Activated CD4-positive, CD25-positive, alpha-beta regulatory T cell (primary cell): ENCODE measurements at regions not wholly inside any gene's neighbourhood (a gene's known extent, or its start where the extent isn't known, plus 50 kb on each side); places are given as distances from the start of the nearest gene placed in this dataset.
"Not testable (repeated sequence)": the region's sequence is repeated elsewhere in the genome, so short reads cannot be mapped to it uniquely, and the experiment has no call there.

Experiments
- DNase-seq, 4 experiments: peaks; one replicate each; lab custom pipeline; 2025; lab: John Stamatoyannopoulos, UW

DNA sequence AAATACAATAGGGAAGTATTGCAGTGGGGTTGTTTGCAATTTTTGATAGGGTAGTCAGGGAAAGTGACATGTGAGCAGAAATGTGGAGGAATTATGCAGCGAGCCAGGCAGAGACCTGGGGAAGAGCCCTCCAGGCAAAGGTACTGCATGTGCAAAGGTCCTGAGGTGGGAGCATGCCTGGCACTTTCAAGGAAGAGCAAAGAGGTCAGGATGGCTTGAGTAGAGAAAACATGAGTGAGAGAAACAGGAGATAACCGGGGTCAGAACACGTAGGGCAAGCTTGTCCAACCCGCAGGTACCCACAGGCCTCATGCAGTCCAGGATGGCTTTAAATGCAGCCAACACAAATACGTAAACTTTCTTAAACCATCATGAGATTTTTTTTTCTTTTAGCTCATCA lies 71.0 kb downstream of the COQ2 start:
- DNase-seq = no peak

DNA sequence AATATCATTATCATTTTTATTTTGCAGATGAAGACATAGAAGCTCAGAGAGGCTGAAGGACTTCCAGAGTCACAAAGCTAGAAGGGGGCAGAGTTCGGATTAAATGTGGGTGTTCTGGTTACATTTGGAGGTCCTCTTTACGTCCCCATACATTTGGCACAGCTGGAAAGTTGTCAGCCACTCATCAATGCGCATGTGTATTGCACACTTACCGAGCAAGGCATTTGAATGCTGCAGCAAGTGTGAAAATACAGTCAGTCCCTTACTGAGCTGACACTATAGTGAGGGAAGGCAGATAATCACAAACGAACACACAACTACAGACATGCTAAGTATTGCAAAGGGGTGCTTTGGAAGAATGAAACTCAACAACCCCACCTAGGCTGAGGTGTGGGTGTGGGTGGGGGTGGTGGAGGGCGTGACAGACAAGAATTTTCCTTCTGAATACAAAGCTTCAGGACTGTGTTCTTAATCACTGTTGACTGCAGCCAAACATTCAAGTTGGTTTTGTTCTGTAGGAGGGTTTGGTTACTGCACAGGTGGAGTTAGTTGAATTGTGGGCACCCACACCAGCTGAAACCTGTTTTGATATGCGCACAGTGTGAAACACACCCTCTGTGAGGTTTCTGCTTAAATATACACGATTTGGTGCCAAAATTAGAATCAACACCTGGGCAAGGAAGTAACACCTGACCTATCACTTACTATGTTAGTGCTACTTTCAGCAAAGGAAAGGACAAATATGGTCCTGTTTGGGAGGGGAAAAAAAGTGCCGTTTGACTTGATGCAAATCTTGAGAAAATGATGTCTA lies 72.4 kb downstream of the COQ2 start:
- DNase-seq = peak in 2 of 4 experiments; percentile 8 to 27

DNA sequence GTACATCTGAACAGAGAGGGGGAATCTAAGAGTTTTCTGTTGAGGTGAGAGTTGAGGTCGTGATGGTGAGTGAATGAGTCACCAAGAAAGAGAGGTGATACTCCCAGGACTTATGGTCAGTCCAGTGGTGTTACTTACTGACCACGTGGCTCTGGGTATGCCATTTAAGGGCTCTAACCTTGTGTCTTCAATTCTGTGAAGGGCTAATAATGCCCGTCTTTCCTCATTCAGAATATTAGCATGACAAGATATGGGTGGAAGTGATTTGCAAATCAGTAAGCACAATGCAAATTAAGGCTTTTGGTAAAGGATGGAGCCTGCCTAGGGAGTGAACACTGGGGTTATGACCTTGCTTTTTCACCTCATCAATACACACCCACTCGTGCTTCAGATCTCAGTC lies 75.2 kb downstream of the COQ2 start:
- DNase-seq = no peak

DNA sequence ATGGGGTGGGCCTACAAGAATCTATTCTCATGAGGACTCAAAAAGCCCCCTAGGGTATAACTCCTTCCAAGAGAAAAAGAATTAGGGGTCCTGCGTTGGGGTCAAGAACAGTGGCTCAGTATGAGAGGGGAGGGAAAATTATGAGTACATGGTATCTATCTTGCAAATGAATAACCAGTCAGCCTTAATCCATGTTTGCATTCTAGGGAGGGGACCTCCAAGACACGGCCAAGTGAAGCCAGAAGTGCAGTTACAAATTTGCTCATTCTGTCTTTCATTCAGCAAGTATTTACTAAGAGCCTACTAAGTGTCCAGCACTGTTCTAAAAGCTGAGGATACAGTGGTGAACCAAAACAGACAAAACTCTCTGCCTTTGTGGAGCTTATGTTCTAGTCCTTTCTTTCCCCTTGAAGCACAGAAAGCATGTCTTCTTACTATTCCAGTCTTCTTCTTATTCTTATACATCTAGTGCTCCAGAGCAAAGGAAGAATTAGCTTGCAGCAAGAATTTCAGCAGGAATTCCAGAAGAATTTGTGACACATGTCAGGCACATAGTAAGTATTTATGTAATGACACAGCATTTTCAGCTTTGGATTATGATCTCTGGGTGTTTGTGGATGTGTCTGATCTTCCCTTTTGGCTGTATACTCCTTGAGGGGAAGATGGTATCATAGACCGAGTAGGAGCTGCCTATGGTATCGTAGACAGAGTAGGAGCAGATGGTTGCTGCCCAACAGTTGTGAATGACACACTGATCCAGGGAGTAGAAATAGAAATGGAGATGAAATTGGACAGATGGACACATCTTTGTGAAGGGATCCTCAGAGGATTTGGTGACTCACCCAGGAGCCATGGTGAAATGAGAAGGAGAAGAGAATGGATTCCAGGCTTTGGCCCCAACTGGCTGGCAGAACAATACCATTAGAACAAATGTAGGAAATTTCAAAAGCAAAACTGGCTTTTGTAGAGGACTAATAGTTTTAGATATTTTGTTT lies 75.9 kb downstream of the COQ2 start:
- no peak for DNase-seq

DNA sequence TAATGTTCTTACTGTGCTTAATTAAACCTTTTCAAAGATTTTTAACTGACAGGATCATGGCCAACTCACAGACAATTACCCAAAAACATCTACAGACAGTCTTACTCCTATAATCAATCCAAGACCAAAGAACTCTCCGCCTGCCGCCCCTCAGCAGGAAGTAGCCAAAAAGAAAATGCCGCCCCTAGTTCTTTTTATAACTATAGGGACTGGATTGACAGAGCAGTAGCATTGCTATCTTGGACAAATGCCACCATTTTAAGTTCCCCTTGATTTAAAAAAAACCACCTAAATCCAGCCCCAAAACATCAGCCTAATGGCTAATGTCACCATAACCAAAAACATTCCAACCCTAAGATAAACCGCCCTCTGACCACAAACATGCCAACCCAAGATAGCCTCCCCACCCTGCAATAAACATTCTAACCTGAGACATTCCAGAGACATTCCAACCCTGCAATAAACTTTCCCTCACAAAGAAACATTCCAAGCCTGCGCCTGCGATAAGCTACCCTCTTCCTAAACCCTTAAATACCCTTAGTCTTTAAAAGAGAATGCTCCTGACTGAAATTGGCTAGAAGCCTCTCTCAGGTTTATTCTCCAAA lies 77.0 kb downstream of the COQ2 start:
- no peak for DNase-seq

DNA sequence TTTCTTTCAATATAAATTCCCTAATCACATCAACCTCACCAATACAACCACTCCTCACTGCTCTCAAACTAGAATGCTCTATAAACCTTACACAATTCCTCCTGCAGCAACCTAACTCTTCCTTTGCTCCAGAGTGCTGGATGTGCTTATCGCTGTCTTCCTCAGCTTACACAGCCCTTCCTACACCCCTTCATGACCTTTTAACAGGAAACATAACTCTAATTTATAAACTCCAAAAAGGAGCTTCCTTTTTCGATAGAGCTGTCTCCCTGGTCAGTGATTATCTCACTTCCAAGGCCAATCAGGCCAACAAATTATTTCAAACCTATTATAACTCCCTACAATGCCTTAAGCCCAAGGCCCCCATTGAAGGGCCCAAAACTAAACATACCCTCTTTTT lies 78.8 kb downstream of the COQ2 start:
- DNase-seq = no peak

DNA sequence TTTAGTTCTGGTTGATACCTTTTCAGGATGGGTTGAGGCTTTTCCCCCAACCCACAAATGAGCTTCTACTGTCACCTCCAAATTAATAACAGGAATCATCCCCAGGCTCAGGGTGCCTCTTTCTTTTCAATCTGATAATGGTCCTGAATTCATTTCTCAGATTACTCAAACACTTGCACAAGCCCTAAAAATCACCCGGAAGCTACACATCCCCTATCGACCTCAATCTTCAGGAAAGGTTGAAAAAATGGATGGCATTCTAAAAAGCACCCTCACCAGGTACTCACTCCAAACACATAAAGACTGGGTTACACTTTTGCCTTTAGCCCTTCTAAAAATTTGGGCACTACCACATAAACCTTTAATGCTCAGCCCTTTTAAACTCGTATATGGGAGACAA lies 79.9 kb downstream of the COQ2 start:
- DNase-seq = no peak

DNA sequence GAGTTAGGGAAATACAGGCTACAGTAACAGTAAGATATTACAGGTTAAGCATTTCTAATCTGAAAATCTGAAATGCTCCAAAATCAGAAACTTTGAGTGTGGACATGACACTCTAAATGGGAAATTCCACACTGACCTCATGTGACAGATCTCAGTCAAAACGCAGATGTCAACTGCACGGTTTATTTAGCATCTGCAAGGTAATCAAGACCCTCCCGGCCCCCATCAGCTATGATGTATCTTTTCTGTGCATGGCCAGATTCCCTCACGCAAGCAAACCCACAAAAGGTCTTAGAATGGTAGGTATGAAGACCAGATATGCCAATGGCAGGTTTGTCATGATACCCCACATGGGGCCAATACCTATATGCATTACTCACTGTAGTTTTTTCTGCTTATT lies 82.8 kb downstream of the COQ2 start:
- DNase-seq = no peak

DNA sequence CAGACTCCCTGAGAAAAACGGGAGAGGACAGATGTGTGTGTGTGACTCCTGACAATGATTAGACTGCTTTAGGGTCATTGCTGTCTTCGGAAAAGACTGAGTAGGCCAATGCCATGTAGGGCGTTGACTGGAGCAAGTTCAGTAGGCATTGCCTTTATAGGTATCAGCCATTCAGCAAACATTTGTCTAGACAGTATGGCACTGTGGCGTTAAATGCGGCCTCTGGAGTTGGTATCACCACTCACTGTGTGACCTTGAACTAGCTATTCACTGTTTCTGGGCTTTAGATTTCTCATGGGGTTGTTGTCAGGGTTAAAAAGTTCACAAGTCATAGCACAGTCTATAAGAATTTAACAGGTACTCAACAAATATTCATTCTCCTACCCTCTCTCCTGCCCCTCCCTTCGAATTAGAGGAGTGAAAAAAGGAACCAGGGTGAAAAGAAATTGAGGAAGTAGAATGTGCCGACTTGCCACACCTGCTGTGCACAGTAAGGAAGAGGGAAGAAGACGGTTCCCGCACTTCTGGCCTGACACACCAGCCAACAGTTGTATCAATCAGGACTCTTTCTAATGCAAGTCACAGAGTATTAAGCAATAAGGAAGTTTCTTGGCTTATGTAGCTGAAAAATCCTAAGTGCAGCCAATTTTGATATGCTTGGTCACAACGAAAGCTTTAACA lies 83.2 kb upstream of the PLAC8 start:
- no peak for DNase-seq

DNA sequence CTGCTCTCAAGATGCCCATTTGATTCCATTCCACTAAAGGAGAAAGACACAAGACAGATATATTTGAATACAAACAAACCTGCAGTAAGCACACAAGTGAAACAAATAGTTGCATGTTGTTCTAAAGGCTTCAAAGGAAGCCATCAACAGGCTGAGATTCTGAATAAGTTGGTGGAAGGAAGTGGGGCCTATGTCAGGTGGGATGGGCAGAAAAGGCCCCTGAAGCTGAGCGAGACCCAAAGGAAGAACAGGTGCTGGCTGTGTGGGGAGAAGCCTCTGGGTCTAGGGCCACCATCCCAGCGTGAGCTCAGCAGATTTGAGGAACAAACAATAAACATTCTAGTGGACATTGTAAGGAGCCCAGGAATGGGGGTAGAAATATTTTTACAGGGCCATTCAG lies 82.4 kb upstream of the PLAC8 start:
- no peak for DNase-seq

DNA sequence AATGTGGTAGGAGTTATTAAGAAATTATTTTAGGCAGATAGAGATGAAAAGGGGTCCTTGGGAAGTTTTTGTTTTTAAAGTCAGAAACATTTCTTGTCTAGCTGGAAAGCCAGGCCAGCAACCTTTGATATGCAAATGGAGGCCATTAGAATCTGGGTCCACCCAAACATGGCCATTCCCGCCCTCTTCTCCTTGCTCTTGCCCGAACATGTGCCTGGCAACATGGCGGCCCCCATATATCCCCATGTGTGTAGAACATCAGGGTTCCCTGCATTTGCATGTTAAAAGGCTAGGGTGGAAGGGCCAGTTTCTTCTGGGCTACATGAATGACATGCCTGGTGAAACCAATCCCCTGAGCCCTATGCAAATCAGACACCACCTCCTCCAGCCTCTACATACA lies 80.7 kb upstream of the PLAC8 start:
- no peak for DNase-seq

DNA sequence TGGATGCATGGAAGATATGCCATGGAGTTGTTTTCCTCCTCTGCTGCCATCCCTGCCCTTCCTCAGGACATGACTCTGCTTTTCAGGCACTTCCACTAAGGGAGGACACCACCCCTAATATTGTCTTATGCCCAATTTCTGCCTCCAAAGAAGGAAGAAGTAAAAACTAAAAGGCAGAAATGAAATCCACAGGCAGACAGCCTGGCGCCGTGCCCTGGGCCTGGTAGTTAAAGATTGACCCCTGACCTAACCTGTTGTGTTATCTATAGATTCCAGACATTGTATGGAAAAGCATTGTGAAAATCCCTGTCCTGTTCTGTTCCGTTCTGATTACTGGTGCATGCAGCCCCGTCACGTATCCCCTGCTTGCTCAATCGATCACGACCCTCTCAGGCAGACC lies 80.1 kb upstream of the PLAC8 start:
- not testable (repeated sequence) for DNase-seq

DNA sequence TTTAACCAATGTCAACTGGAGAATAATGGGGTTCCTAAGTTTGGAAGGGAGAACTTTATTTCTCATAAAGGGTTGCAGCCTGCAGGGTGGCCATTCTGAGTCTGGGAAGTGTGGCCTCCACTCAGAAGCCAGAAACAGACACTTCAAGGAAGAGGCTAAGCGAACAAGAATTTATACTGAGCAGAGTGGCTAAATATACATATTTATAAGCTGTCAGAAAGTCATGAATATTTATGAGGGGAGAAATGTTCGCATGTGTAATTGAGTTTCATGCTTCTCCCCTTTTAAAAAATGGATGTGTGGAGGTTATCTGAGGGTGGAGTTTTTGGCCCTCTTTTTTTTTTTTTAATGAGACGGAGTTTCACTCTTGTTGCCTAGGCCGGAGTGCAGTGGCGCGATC lies 78.1 kb upstream of the PLAC8 start:
- DNase-seq = no peak

DNA sequence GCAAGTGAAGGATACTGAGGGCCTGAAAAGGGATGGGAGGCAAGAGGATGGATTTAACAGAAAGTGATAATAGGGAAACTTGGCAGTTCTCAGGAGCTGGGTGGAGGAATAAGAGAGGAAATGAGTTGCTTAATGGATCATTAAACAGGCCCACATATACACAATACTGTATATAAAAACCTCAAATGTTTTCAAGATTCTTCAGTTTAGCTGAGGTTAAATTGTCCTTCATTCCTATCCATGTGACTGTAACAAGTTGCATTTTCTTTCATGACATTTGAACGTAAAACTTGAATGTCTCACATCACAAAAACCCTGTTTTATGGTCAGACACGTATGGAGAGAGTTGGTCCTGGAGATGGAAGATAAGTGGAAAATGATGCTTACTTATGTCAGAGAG lies 76.5 kb upstream of the PLAC8 start:
- no peak for DNase-seq

DNA sequence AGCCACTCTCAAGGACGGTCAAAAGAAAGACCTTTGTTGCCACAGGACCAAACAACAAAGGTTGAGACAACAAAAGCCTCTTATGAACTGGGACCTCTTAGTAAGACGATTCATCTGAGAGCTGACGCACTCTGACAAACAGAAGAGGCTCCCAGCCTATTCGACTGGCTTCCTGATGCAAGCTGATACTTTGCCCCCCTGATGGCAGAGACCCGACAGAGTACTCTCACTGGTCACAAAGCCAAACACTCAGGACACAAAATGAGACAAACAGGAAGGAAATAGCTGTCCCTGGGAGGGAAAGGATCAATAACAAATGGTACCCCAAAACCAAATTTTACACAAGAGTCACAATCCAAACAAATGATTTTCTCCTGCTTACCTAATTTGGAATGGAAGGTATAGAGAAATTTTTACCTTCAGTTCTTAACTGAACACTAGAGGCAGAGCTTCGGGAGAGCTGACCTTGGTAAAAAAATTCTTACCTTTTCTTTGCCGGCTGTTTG lies 75.2 kb upstream of the PLAC8 start:
- DNase-seq = no peak

DNA sequence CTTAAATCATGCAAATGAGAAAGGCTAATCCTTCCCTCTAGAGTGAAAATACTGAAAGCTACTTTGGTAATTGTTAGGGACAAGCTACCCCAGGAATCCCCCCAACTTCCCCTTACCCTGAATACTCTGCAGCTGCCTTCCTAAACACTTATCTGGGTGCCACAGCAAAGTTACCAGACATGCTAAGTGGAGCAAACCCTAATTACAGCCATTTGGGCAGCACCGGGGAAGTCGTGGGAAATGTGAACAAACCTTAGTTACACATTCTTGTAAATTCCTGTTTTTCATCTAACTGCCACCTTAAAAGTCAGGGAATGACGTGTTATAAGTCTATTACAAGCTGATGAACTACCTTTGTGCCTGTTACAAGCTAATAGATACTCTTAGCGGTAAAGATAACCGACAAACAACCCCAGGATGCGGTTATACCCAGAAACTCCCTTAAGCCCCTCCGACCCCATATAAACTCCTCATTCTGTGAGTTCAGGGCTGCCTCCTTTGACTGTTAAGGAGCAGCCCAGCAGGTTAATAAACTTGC lies 66.0 kb upstream of the PLAC8 start:
- DNase-seq = no peak

DNA sequence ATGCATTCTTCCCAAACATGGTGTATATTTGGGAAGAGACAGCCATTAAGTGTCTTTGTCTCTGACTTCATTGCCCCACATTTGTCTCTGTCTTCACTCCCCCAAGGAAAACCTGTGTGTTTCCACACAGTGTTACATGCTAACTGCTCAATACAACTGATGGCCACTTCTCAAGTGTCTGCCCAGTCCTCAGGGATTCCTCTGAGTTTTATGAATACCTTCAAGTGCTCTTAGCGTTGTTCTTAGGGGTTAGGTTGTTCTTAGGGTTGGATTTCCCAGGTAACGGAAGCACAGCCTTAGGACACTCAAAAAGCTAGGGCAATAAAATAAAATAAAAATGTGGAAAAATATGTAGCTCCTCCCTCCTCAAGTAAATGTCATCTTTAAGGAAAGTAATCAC lies 64.7 kb upstream of the PLAC8 start:
- no peak for DNase-seq

DNA sequence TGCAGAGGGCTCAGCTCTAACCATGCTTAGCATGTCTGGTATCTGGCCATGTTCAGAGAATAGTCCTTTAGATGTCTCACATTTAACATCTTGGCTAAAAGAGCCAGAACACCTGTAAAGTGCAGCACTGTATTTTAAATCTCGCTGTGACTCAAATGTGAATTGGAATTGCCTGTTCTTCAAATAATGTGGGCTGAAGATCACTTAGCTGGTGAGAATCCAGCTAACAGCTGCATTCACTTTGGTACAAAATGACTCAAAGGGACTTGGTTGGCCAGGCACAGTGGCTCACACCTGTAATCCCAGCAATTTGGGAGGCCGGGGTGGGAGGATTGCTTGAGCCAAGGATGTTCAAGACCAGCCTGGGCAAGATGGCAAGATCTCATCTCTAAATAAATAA lies 63.5 kb upstream of the PLAC8 start:
- DNase-seq = no peak

DNA sequence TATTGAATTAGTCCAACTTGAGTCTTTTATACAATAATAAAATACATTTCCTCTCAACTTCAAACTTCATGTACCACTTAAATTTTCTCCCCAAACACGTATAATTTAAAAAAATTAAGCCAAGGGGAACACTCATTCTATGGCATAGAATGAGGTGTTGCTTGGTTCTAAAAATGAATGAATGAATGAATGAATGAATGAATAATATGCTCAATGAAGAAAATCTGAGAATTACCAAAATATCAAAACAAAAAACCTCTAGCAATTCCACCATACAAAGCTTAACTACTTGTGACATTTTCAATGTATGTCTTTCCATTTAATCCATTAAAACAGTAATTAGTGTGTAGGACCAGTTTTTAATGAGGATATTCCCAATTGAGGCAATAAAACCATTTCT lies 62.7 kb upstream of the PLAC8 start:
- DNase-seq = no peak

DNA sequence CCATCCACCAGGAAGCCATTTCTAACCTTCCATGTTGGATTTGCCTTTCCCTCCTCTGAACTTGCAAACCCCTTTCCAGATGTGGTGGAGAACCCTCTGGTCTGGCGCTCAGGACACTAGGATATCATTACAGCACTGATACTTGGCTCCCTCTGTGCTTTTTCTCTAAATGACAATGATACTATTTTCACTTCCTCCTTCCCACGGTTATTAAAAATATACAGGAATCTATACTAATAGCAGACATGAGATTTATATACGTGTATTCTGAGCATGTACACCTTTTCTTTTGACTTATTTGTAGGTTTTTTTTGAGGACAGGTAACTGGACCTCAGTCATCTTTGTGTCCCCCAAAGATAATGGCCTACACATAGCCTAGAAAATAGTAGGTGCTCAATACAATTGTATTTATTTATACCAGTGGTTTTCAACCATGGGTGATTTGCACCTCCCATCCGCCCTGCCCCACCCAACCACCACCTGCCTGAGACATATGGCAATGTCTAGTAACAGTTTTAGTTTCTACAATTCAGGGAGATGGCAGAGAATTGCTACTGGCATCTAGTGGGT lies 60.4 kb upstream of the PLAC8 start:
- DNase-seq = no peak

DNA sequence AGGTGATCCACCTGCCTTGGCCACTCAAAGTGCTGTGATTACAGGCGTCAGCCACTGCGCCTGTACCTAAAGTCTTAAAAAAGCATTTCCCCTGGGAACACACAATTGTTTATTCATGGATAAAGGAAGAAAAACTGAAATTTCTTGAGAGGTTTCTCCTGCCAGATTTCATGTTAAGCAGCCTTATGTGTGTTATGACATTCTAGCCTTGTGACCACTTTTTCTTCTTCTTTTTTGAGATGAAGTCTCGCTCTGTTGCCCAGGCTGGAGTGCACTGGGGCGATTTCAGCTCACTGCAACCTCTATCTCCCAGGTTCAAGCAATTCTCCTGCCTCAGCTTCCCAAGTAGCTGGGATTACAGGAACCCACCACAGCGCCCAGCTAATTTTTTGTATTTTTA lies 57.8 kb upstream of the PLAC8 start:
- DNase-seq = no peak
